OCI-LY1 (cell line): ENCODE measurements at regions not wholly inside any gene's neighbourhood (a gene's known extent, or its start where the extent isn't known, plus 50 kb on each side); places are given as distances from the start of the nearest gene placed in this dataset.

ENCODE experiments used
- CTCF ChIP-seq: fragments of 200-600 bp; sonication (generic), shearing (Covaris generic); IDR thresholded peaks from 2 replicates; pipeline ENCODE4 v1.5.1; 2017; ENCODE audit warnings: mild to moderate bottlenecking, antibody characterized with exemption, low read length, moderate library complexity, mixed read lengths
- EZH2 ChIP-seq: fragments of 200-600 bp; sonication (generic), shearing (Covaris generic); IDR thresholded peaks from 2 replicates; pipeline ENCODE4 v1.8.0; 2017; ENCODE audit warnings: borderline replicate concordance, mixed run types, mild to moderate bottlenecking, antibody characterized with exemption, low read length, moderate library complexity, mixed read lengths

GRCh38 chr12:74897425-74898211, 312.0 kb downstream of the KCNC2 start:
- TF ChIP-seq CTCF (no peak), EZH2 (no peak)
